H1 (cell line): ENCODE measurements at regions not wholly inside any gene's neighbourhood (a gene's known extent, or its start where the extent isn't known, plus 50 kb on each side); places are given as distances from the start of the nearest gene placed in this dataset.

Experiments
- ASH2L ChIP-seq: fragments of 200-600, 300-600 bp; sonication (generic); IDR thresholded peaks from one replicate; pipeline ENCODE4 v1.7.1; 2017; ENCODE audit warnings: low read length
- BACH1 ChIP-seq: IDR thresholded peaks from 2 replicates; pipeline ENCODE4 v1.6.1; 2012; ENCODE audit warnings: low read length, improper control_type of control experiment
- BRCA1 ChIP-seq: IDR thresholded peaks from 2 replicates; pipeline ENCODE4 v1.6.1; 2012; ENCODE audit warnings: low read depth, low read length, improper control_type of control experiment
- CEBPB ChIP-seq: IDR thresholded peaks from 2 replicates; pipeline ENCODE4 v1.6.1; 2012; ENCODE audit warnings: low read depth, low read length
- CHD7 ChIP-seq: fragments of 300-600 bp; sonication (generic); IDR thresholded peaks from 2 replicates; pipeline ENCODE4 v1.7.1; 2012; ENCODE audit warnings: low read length, moderate library complexity, mild to moderate bottlenecking, inconsistent platforms; ENCODE audit not compliant: insufficient replicate concordance
- CREB1 ChIP-seq: IDR thresholded peaks from 2 replicates; pipeline ENCODE4 v1.6.1; 2012; ENCODE audit warnings: inconsistent platforms
- EZH2 ChIP-seq: fragments of 200-600 bp; sonication (generic); IDR thresholded peaks from 2 replicates; pipeline ENCODE4 v1.7.1; 2012; ENCODE audit warnings: low read depth, mild to moderate bottlenecking, moderate library complexity, low read length, inconsistent platforms; ENCODE audit not compliant: severe bottlenecking
- SP2 ChIP-seq: IDR thresholded peaks from 2 replicates; pipeline ENCODE4 v1.6.1; 2012; ENCODE audit warnings: mild to moderate bottlenecking, low read length, inconsistent platforms

DNA sequence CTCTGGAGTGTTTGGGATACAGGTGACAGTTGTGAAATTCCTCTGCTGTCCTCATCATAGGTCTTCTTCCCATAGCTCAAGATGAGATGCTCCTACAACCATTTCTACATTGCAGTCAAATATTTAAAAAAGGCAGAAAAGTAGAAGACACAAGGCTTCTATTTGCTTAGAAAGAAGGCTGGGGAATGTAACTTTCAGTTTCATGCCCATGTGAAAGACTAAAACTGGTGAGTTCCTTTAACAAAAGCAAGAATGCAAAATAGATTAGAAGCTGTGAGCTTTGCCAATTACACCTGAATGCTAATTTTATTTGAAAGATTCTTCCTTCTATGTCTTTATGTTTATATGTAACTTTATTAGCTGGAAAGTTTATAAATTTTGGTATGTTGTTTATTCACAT, 1682.7 kb downstream of the BRINP3 start (continued):
- TF ChIP-seq CHD7 = no peak
- TF ChIP-seq BRCA1 = no peak
- TF ChIP-seq ASH2L = no peak
- no peak for TF ChIP-seq SP2
- TF ChIP-seq CREB1 = no peak
- TF ChIP-seq BACH1 = no peak
- TF ChIP-seq EZH2 = no peak
- no peak for TF ChIP-seq CEBPB
